ENCODE measurements at regions not wholly inside any gene's neighbourhood (a gene's known extent, or its start where the extent isn't known, plus 50 kb on each side); places are given as distances from the start of the nearest gene placed in this dataset.

- TF ChIP-seq ARID4B (CRISPR knock-in tag; IDR thresholded peaks at IDR 0.05; ENCODE audit: borderline replicate concordance): no peak
Observed at GRCh38 chr12:23423796-23424195, 525.7 kb downstream of the SOX5 start (continued).

GRCh38 chr12:23424685-23425084 is 524.8 kb downstream of the SOX5 start:
- ChIA-PET POLR2A (no interaction called here), CTCF (no interaction called here)
- H3K4me1 Mint-ChIP-seq: peaks cover 6% of the 10 kb centered on the region
- TF ChIP-seq, protein P1, sequence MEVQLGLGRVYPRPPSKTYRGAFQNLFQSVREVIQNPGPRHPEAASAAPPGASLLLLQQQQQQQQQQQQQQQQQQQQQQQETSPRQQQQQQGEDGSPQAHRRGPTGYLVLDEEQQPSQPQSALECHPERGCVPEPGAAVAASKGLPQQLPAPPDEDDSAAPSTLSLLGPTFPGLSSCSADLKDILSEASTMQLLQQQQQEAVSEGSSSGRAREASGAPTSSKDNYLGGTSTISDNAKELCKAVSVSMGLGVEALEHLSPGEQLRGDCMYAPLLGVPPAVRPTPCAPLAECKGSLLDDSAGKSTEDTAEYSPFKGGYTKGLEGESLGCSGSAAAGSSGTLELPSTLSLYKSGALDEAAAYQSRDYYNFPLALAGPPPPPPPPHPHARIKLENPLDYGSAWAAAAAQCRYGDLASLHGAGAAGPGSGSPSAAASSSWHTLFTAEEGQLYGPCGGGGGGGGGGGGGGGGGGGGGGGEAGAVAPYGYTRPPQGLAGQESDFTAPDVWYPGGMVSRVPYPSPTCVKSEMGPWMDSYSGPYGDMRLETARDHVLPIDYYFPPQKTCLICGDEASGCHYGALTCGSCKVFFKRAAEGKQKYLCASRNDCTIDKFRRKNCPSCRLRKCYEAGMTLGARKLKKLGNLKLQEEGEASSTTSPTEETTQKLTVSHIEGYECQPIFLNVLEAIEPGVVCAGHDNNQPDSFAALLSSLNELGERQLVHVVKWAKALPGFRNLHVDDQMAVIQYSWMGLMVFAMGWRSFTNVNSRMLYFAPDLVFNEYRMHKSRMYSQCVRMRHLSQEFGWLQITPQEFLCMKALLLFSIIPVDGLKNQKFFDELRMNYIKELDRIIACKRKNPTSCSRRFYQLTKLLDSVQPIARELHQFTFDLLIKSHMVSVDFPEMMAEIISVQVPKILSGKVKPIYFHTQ (CRISPR knock-in tag; IDR thresholded peaks at IDR 0.05): no peak
- TF ChIP-seq STAT6 (CRISPR knock-in tag; conservative IDR thresholded peaks at IDR 0.05; ENCODE audit: low read depth) (no peak), HMGA2 (CRISPR knock-in tag; IDR thresholded peaks at IDR 0.05) (no peak), ZBTB21 (CRISPR knock-in tag; IDR thresholded peaks at IDR 0.05; ENCODE audit: borderline replicate concordance) (no peak), ZNF425 (CRISPR knock-in tag; conservative IDR thresholded peaks at IDR 0.05) (no peak), CTCF (IDR thresholded peaks at IDR 0.05) (no peak), OVOL2 (CRISPR knock-in tag; IDR thresholded peaks at IDR 0.05; ENCODE audit: borderline replicate concordance) (no peak), ATF1 (CRISPR knock-in tag; IDR thresholded peaks at IDR 0.05) (no peak), TEAD4 (CRISPR knock-in tag; IDR thresholded peaks at IDR 0.05) (no peak), ATF3 (CRISPR knock-in tag; conservative IDR thresholded peaks at IDR 0.05) (no peak)
- TF ChIP-seq, protein P2, sequence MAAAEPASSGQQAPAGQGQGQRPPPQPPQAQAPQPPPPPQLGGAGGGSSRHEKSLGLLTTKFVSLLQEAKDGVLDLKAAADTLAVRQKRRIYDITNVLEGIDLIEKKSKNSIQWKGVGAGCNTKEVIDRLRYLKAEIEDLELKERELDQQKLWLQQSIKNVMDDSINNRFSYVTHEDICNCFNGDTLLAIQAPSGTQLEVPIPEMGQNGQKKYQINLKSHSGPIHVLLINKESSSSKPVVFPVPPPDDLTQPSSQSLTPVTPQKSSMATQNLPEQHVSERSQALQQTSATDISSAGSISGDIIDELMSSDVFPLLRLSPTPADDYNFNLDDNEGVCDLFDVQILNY (CRISPR knock-in tag; IDR thresholded peaks at IDR 0.05): no peak
- no peaks in the 10 kb centered on the region for H3K36me3 Mint-ChIP-seq
- no peaks in the 10 kb centered on the region for H3K9me3 Mint-ChIP-seq
- H3K4me3 Mint-ChIP-seq: no peak overlapping the region
- DNase-seq (ENCODE audit: low spot score) (no peak), ATAC-seq (no peak)
- H3K27ac Mint-ChIP-seq: no peak overlapping the region
- H3K27me3 Mint-ChIP-seq (ENCODE audit: low read depth): no peaks in the 10 kb centered on the region
